Prostate gland (tissue), 2 donors: ENCODE measurements at regions not wholly inside any gene's neighbourhood (a gene's known extent, or its start where the extent isn't known, plus 50 kb on each side); places are given as distances from the start of the nearest gene placed in this dataset.

Source experiments
- DNase-seq: peaks from one replicate; pipeline ENCODE4 v3.0.0-alpha.2; 2019; ENCODE audit warnings: low spot score
- H3K27ac ChIP-seq, 2 donors: fragments of 200-600 bp; sonication (generic); 2 replicates each; pipeline ENCODE4 v1.5.1; 2017 to 2019
- H3K27me3 ChIP-seq: fragments of 200-600 bp; sonication (generic); replicated peaks from 2 replicates; pipeline ENCODE4 v1.5.1; 2019; ENCODE audit not compliant: insufficient read depth
- H3K36me3 ChIP-seq, 2 donors: fragments of 200-600 bp; sonication (generic); 1 replicate in 1 of 2; 2 replicates in 1 of 2; pipeline versions ENCODE4 v1.5.1 to v1.8.1; 2017 to 2019
- H3K4me1 ChIP-seq: fragments of 200-600 bp; sonication (generic); replicated peaks from 2 replicates; pipeline ENCODE4 v1.5.1; 2019
- H3K4me3 ChIP-seq, 2 donors: fragments of 200-600 bp; sonication (generic); 2 replicates each; pipeline ENCODE4 v1.5.1; 2017 to 2019
- H3K9me3 ChIP-seq: fragments of 200-600 bp; sonication (generic); 2 replicates; pipeline ENCODE4 v1.5.1; 2017
- POLR2A ChIP-seq: fragments of 450-650 bp; IDR thresholded peaks from one replicate; pipeline ENCODE4 v1.6.1; 2016; ENCODE audit warnings: antibody characterized with exemption, mild to moderate bottlenecking
- POLR2AphosphoS5 ChIP-seq: sonication (generic); formaldehyde crosslinking; IDR thresholded peaks from one replicate; pipeline ENCODE4 v1.6.1; 2017; ENCODE audit warnings: antibody characterized with exemption
- WGBS: methylation state at CpG from one replicate; pipeline ENCODE4 v1.1.5; 2018; 5-methylcytosine and 5-hydroxymethylcytosine counted together
- intact Hi-C: fragments of 100-400 bp; cut with DNase I; formaldehyde crosslinking; loops from one replicate; pipeline ENCODE4 v1.14.2; 2022
- TF ChIP-seq, protein P1 (sequence below), 4 experiments: fragments of 200-600 bp in 2 of 4; fragments of 450-650 bp in 2 of 4; sonication (generic) in 2 of 4; IDR thresholded peaks; 1 replicate in 3 of 4; 2 replicates in 1 of 4; pipeline ENCODE4 v1.5.1; 2016 to 2019; ENCODE audit warnings: antibody characterized with exemption in 4 of 4, mild to moderate bottlenecking in 2 of 4, moderate library complexity in 2 of 4

DNA sequence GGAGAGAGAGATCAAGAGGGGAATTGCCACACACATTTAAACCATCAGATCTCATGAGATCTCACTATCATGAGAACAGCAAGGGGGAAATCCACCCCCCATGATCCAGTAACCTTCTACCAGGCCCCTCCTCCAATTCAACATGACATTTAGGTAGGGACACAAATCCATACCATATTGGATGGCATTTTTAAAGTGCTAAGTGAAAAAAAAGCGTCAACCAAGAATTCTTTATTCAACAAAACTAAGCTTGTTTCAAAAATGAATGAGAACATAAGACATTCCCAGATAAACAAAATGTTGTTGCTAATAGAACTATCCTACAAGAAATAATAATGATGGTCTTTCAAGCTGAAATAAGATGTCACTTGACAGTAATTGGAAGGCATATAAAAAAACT is 626.2 kb upstream of the LRRTM1 start:
- no peaks in the 10 kb centered on the region for H3K9me3 ChIP-seq
- no peak overlapping the region for H3K27ac ChIP-seq
- TF ChIP-seq, protein P1, sequence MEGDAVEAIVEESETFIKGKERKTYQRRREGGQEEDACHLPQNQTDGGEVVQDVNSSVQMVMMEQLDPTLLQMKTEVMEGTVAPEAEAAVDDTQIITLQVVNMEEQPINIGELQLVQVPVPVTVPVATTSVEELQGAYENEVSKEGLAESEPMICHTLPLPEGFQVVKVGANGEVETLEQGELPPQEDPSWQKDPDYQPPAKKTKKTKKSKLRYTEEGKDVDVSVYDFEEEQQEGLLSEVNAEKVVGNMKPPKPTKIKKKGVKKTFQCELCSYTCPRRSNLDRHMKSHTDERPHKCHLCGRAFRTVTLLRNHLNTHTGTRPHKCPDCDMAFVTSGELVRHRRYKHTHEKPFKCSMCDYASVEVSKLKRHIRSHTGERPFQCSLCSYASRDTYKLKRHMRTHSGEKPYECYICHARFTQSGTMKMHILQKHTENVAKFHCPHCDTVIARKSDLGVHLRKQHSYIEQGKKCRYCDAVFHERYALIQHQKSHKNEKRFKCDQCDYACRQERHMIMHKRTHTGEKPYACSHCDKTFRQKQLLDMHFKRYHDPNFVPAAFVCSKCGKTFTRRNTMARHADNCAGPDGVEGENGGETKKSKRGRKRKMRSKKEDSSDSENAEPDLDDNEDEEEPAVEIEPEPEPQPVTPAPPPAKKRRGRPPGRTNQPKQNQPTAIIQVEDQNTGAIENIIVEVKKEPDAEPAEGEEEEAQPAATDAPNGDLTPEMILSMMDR (IDR thresholded peaks at IDR 0.05), result no peak
- no peak for TF ChIP-seq POLR2A
- no peak for TF ChIP-seq POLR2AphosphoS5
- H3K4me1 ChIP-seq, result no peaks in the 10 kb centered on the region
- H3K4me3 ChIP-seq, result no peak overlapping the region
- H3K36me3 ChIP-seq, result no peaks in the 10 kb centered on the region
- no peaks in the 10 kb centered on the region for H3K27me3 ChIP-seq
- intact Hi-C loops, result no loop called here
- 97% methylated on average over 1 of the region's 1 CpG for WGBS
- DNase-seq, result no peak

DNA sequence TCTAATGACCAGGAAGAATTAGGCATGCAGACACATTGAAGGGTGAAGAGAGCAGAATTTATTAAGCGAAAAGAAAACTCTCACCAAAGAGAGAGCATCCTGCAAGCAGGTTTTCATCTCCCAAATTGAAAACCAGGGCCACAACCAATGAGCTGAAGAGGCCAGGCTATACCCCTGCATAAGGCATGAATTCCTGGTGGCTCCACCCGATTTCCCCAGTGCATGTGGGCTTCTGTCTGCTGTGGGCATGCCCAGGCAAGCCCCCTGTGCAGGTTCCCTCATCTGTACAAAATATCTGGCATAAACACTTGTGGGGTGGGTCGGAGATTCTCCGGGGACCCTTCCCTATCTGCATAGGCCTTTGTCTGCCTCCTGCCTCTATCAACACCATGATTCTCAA is 621.6 kb upstream of the LRRTM1 start:
- TF ChIP-seq POLR2A (no peak), POLR2AphosphoS5 (no peak)
- TF ChIP-seq, protein P1 (IDR thresholded peaks at IDR 0.05), result no peak
- no peaks in the 10 kb centered on the region for H3K36me3 ChIP-seq
- no peaks in the 10 kb centered on the region for H3K4me1 ChIP-seq
- H3K4me3 ChIP-seq, result no peak overlapping the region
- no peaks in the 10 kb centered on the region for H3K9me3 ChIP-seq
- H3K27me3 ChIP-seq, result no peaks in the 10 kb centered on the region
- intact Hi-C loops, result no loop called here
- no peak overlapping the region for H3K27ac ChIP-seq
- no peak for DNase-seq
- 53% methylated on average over 4 of the region's 4 CpGs for WGBS

DNA sequence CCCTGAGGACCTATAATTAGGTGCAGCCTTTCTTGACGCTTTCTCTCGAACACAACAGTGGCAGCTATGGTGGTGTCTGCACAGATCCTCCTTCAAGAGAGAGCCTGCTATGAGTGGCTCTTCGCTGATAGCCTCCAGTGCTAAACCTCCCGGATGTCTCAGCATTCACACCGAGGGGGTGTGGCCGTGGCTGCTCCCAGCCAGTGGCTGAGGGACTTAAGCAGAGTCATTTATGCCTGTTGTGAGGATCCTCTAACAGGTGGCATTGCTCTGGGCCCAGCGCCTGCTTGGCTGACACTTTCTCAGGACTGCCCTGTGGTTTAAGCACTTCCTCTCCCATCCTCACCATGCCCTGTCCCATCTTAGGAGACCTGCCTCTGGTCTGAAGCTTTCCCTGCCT is 592.0 kb upstream of the LRRTM1 start:
- WGBS, result 66% methylated on average over 7 of the region's 7 CpGs
- no peak for DNase-seq
- Histone ChIP-seq H3K4me1 (no peaks in the 10 kb centered on the region), H3K27ac (no peak overlapping the region), H3K27me3 (no peaks in the 10 kb centered on the region), H3K36me3 (no peaks in the 10 kb centered on the region), H3K4me3 (no peak overlapping the region), H3K9me3 (no peaks in the 10 kb centered on the region)
- TF ChIP-seq POLR2AphosphoS5 (no peak), POLR2A (no peak)
- TF ChIP-seq, protein P1 (IDR thresholded peaks at IDR 0.05), result no peak
- intact Hi-C loops, result no loop called here

DNA sequence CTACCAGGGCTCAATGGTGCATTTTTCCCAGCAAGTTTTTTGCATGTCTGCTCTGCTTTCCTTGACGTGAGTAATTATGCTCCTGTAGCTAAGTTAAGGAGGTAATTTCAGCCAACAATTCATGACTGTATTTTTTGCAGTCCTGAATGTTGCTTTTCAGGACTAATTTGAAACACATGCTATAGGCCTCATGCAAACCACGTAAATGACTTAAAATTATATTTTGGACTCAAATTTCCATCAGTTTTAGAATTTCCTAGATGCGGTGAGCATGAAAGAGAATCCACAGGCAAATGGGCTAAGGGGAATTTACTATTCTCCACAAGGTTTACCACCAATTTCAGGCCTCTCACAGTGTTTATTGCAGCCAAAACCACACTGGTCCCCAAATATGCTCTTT is 589.9 kb upstream of the LRRTM1 start:
- intact Hi-C loops, result no loop called here
- TF ChIP-seq, protein P1 (IDR thresholded peaks at IDR 0.05), result no peak
- no peak for TF ChIP-seq POLR2AphosphoS5
- no peak for TF ChIP-seq POLR2A
- no peaks in the 10 kb centered on the region for H3K4me1 ChIP-seq

DNA sequence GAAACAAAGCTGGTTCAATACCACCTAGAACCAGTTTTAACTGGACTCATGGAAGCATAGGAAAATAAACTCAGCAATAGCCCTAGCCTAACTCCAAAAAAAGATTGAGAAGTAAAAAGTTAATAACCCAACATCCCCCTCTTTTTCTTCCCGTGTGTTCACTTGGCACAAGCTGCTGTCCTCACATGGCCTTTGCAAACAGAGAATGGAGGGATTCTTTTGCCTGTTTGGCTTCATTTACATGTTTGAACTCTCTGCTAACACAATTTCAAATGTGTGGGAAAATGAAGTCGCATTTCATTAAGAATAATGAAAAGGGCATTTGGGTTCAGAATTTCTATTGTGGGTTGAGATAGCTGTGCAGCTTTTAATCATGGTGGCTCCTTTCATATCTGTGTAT is 589.2 kb upstream of the LRRTM1 start:
- Histone ChIP-seq H3K4me3 (no peak overlapping the region), H3K27ac (no peak overlapping the region), H3K4me1 (no peaks in the 10 kb centered on the region), H3K36me3 (no peaks in the 10 kb centered on the region), H3K27me3 (no peaks in the 10 kb centered on the region), H3K9me3 (no peaks in the 10 kb centered on the region)
- WGBS, result 38% methylated on average over 2 of the region's 2 CpGs
- intact Hi-C loops, result no loop called here
- no peak for TF ChIP-seq POLR2A
- no peak for DNase-seq

More for the DNA sequence above, 589.9 kb upstream of the LRRTM1 start:
- no peaks in the 10 kb centered on the region for H3K9me3 ChIP-seq
- H3K36me3 ChIP-seq, result no peaks in the 10 kb centered on the region
- H3K4me3 ChIP-seq, result no peak overlapping the region
- no peaks in the 10 kb centered on the region for H3K27me3 ChIP-seq
- no peak for DNase-seq
- no peak overlapping the region for H3K27ac ChIP-seq
- 67% methylated on average over 3 of the region's 3 CpGs for WGBS
